BLaER1 treated with 17β-estradiol and CSF1 and Interleukin-3, amounts not matched to agents 10 nM and 100 nM (cell line): ENCODE measurements at regions not wholly inside any gene's neighbourhood (a gene's known extent, or its start where the extent isn't known, plus 50 kb on each side); places are given as distances from the start of the nearest gene placed in this dataset.

Experiments used
- H3K27ac ChIP-seq, 11 experiments: shearing (Covaris generic); formaldehyde crosslinking; 2 replicates each; pipeline ENCODE4 v1.8.1; 2022
- H3K27me3 ChIP-seq, 11 experiments: shearing (Covaris generic); formaldehyde crosslinking; 2 replicates each; pipeline ENCODE4 v1.8.1; 2022
- H3K36me3 ChIP-seq, 11 experiments: shearing (Covaris generic); formaldehyde crosslinking; 2 replicates each; pipeline ENCODE4 v1.8.1; 2022
- H3K4me1 ChIP-seq, 10 experiments: shearing (Covaris generic); formaldehyde crosslinking; 2 replicates each; pipeline ENCODE4 v1.8.1; 2022
- H3K4me2 ChIP-seq, 11 experiments: shearing (Covaris generic); formaldehyde crosslinking; 2 replicates each; pipeline ENCODE4 v1.8.1; 2022
- H3K4me3 ChIP-seq, 10 experiments: shearing (Covaris generic); formaldehyde crosslinking; 2 replicates each; pipeline ENCODE4 v1.8.1; 2022
- H3K9ac ChIP-seq, 11 experiments: shearing (Covaris generic); formaldehyde crosslinking; 2 replicates each; pipeline ENCODE4 v1.8.1; 2022
- H3K9me3 ChIP-seq, 11 experiments: shearing (Covaris generic); formaldehyde crosslinking; replicated peaks in 1 of 11; 2 replicates each; pipeline ENCODE4 v1.8.1; 2022
- H4K20me1 ChIP-seq, 11 experiments: shearing (Covaris generic); formaldehyde crosslinking; 2 replicates each; pipeline ENCODE4 v1.8.1; 2022
- Cebpa-rat ChIP-seq, 11 experiments: shearing (Covaris generic); IDR thresholded peaks; 2 replicates each; pipeline ENCODE4 v1.8.1; 2022

DNA sequence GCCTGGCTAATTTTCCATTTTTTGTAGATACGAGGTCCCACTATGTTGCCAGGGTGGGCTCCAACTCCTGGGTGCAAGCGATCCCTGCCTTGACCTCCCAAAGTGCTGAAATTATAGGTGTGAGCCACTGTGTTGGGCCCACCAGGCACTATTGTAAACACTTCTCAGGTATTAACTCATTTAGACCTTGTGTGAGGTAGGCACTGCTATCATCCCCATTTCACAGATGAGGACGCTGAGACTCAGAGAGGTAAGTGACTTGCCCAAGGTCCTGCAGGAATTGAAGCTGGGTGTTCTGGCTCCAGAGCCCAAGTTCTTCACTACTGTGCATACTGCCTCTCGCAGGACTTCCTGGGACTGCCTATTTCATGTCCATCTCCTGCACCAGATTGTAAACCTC is 67.1 kb upstream of the SYPL1 start:
- H3K27me3 ChIP-seq = no peaks in the 10 kb centered on the region
- H3K9me3 ChIP-seq = no peaks in the 10 kb centered on the region
- H4K20me1 ChIP-seq = no peaks in the 10 kb centered on the region
- H3K4me2 ChIP-seq = no peak overlapping the region
- H3K9ac ChIP-seq = no peak overlapping the region; a peak in 1 of 22 replicates
- H3K27ac ChIP-seq = no peak overlapping the region
- peaks cover 7 to 21% (median 16%) of the 10 kb centered on the region in 10 experiments; a peak in 18 of 20 replicates for H3K4me1 ChIP-seq
- no peak overlapping the region for H3K4me3 ChIP-seq
- H3K36me3 ChIP-seq = no peaks in the 10 kb centered on the region
- TF ChIP-seq Cebpa-rat (IDR thresholded peaks at IDR 0.05) = no peak

DNA sequence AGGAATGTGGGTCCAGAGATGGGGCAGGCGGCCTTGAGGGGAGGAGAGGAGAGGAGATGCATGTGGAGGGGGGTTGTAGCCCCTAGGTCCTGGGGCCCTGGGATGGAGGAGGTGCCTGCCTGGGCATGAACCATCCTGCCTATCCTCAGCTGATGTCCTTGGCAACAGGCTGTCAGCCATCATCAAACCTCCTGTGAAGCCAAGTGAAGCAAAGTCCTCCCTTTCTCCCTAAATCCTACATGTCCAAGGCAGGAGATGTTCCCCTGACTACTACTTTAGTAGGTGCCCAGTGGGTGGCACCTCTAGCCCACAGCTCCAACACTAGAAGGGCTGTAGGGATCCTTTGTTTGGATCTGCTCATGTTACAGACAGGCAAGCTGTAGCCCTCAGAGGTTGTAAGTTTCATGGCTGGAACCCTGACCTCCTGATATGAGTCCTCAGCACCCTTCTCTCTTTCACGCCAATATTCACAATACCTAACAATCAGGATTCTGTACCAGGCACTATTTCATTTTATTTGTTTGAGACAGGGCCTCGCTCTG is 66.6 kb upstream of the SYPL1 start:
- Histone ChIP-seq H3K27me3 (no peaks in the 10 kb centered on the region), H3K4me3 (no peak overlapping the region), H3K27ac (no peak overlapping the region), H3K4me2 (peak overlapping the region in 2 of 11 experiments; percentile 63 to 66; a peak in 1 of 22 replicates), H4K20me1 (no peaks in the 10 kb centered on the region), H3K36me3 (no peaks in the 10 kb centered on the region), H3K9me3 (no peaks in the 10 kb centered on the region), H3K4me1 (peaks cover 7 to 21% (median 16%) of the 10 kb centered on the region in 10 experiments; a peak in 18 of 20 replicates), H3K9ac (no peak overlapping the region; a peak in 2 of 22 replicates)
- TF ChIP-seq Cebpa-rat (IDR thresholded peaks at IDR 0.05) = no peak

DNA sequence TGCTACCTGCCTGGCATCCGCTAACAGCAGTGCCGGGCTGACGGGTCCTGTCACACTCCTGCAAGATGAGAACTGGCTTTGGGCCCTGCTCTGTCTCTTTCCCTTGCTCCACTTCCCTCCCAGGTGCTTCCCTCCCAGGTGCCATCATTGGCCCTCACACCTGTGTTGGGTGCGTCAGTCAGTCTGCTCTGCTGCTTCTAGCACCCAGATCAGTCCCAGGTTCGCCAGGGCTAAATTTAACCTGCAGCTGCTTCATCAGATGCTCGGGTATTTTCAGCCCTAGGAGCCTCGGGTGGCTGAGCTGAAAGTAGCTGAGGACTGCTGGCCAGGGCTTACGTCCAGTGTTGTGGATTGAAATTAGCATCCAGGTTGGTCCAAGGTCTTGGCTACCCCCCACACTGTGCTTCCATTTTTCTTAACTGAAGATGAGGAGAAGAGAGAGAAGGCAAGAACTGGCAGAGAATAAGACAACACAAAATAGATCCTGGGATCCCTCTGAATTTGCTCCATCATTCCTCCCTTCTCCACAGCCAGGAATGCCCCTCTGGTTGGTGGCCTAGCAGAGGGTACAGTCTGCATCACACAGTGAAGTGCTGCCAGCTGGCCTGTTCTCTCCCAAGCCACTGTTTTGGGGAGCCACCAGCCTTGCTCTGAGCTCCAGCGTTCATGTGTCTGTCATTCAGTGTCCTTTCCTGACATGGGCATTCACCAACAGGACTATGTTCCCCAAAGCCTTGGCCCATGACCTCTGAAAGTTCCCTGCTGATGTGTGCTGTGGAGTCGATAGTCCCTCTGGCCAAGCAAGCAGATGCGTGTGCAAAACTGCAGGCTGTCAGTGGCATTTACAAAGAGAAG is 65.9 kb upstream of the SYPL1 start:
- Histone ChIP-seq H3K9me3 (no peaks in the 10 kb centered on the region), H3K9ac (0 out of 22 replicates have a peak overlapping the region, but pooled peaks of 1 of the 11 experiments have one; percentile 32), H3K27me3 (no peaks in the 10 kb centered on the region), H4K20me1 (no peaks in the 10 kb centered on the region), H3K4me3 (no peak overlapping the region), H3K27ac (no peak overlapping the region), H3K4me2 (peak overlapping the region in 10 of 11 experiments; percentile 29 to 66 (median 56); a peak in 18 of 22 replicates), H3K36me3 (no peaks in the 10 kb centered on the region), H3K4me1 (peaks cover 7 to 21% (median 16%) of the 10 kb centered on the region in 10 experiments; a peak in 18 of 20 replicates)
- no peak for TF ChIP-seq Cebpa-rat (IDR thresholded peaks at IDR 0.05)

DNA sequence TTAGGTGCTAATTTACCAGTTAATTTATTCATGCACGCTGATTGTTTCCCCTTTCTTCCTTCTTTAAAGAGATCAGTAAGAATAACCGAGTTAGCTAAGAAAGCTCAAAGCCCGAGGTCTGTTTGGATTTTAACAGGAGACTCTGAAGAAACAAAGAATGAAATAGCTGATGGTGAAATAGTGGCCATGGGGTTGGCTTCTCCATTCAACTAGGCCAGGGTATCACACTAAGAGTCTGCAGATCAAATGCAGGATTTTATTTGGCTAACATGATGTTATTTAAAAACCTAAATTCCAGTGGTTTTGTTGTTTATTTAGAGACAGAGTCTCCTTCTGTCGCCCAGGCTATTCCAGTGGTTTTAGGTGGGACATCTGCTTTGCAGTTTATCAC is 65.2 kb upstream of the SYPL1 start:
- no peak for TF ChIP-seq Cebpa-rat (IDR thresholded peaks at IDR 0.05)
- Histone ChIP-seq H3K27me3 (no peaks in the 10 kb centered on the region), H4K20me1 (no peaks in the 10 kb centered on the region), H3K36me3 (no peaks in the 10 kb centered on the region), H3K4me2 (peak overlapping the region in 10 of 11 experiments; percentile 29 to 66 (median 56); a peak in 18 of 22 replicates), H3K4me3 (no peak overlapping the region), H3K27ac (no peak overlapping the region), H3K9me3 (no peaks in the 10 kb centered on the region), H3K4me1 (peaks cover 7 to 21% (median 16%) of the 10 kb centered on the region in 10 experiments; a peak in 18 of 20 replicates), H3K9ac (no peak overlapping the region)

DNA sequence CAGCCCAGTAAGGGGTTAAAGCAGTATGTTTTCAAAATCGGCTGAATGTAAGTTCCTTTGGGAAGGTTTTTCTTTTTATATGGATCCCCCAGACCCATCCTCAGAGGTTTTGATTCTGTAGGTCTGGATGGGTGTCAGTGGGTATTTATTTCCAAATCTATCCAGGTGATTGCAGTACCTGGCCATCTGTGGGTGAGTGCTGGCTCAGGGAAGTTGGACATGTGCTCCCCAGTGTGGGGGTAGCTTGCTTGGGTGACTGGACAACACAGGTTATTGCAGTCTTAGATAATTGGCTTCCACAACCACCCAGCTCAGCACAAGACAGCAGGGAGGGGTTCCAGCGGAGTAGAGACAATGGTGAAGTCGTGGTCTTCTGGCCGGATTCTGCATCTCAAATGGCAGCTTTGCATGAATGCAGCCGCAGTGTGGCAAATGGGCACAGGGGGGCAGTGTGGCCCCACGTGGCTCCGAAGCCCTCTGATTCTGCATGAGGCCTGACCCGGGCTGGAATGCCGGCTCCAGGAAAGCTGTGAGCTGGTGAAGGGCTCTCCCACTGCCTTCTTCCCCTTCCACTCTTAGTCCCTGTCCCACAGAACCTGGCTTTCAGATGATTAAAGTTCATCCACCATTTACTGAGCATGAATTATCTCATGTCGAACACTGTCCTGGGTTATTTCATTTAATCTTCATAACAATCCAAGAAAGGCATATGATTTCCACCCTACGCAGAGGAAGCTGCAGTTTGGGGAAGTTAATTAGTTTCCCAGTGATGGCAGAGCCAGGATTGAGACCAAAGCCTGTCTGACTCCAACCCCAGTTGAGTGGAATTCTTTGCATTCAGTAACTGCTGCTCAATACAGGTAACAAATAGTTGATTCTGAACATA is 64.5 kb upstream of the SYPL1 start:
- no peaks in the 10 kb centered on the region for H3K36me3 ChIP-seq
- H3K4me1 ChIP-seq = peaks cover 7 to 21% (median 16%) of the 10 kb centered on the region in 10 experiments; a peak in 18 of 20 replicates
- H3K4me2 ChIP-seq = peak overlapping the region in 5 of 11 experiments; percentile 36 to 66 (median 58); a peak in 9 of 22 replicates
- H3K27ac ChIP-seq = no peak overlapping the region
- H3K4me3 ChIP-seq = no peak overlapping the region
- no peaks in the 10 kb centered on the region for H4K20me1 ChIP-seq
- H3K9ac ChIP-seq = no peak overlapping the region
- no peaks in the 10 kb centered on the region for H3K27me3 ChIP-seq
- no peaks in the 10 kb centered on the region for H3K9me3 ChIP-seq
- no peak for TF ChIP-seq Cebpa-rat (IDR thresholded peaks at IDR 0.05)

GRCh38 chr7:106175507-106175906 is 63.4 kb upstream of the SYPL1 start:
- Histone ChIP-seq H3K36me3 (no peaks in the 10 kb centered on the region), H3K4me2 (no peak overlapping the region), H3K9me3 (no peaks in the 10 kb centered on the region), H4K20me1 (no peaks in the 10 kb centered on the region), H3K4me1 (peaks cover 7 to 21% (median 16%) of the 10 kb centered on the region in 10 experiments; a peak in 18 of 20 replicates), H3K27ac (no peak overlapping the region), H3K27me3 (no peaks in the 10 kb centered on the region), H3K4me3 (no peak overlapping the region), H3K9ac (no peak overlapping the region)
- TF ChIP-seq Cebpa-rat (IDR thresholded peaks at IDR 0.05) = no peak

DNA sequence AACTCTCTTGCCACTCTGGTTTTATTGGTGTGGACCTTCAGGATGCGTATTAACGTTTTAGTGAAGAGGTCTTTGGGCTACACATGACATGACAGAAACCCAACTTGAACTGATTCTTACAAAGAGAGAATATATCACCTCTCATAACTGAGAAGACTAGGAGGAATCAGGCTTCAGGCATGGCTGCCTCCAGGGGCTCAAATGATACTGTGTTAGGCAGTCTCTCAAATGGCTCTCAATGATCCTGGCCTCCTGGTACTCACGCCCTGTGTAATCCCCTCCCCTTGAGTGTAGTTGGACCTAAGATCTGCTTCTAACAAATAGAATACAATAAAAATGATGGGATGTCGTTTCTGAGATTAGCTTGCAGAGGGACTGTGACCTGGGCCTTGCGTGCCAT is 58.5 kb upstream of the SYPL1 start:
- Histone ChIP-seq H3K4me3 (no peak overlapping the region), H3K9me3 (no peaks in the 10 kb centered on the region), H3K27me3 (no peaks in the 10 kb centered on the region), H3K27ac (no peak overlapping the region), H3K9ac (no peak overlapping the region), H3K4me1 (peaks cover 0 to 13% (median 2%) of the 10 kb centered on the region in 10 experiments; a peak in 12 of 20 replicates), H4K20me1 (no peaks in the 10 kb centered on the region), H3K4me2 (no peak overlapping the region), H3K36me3 (no peaks in the 10 kb centered on the region)
- TF ChIP-seq Cebpa-rat (IDR thresholded peaks at IDR 0.05) = no peak

DNA sequence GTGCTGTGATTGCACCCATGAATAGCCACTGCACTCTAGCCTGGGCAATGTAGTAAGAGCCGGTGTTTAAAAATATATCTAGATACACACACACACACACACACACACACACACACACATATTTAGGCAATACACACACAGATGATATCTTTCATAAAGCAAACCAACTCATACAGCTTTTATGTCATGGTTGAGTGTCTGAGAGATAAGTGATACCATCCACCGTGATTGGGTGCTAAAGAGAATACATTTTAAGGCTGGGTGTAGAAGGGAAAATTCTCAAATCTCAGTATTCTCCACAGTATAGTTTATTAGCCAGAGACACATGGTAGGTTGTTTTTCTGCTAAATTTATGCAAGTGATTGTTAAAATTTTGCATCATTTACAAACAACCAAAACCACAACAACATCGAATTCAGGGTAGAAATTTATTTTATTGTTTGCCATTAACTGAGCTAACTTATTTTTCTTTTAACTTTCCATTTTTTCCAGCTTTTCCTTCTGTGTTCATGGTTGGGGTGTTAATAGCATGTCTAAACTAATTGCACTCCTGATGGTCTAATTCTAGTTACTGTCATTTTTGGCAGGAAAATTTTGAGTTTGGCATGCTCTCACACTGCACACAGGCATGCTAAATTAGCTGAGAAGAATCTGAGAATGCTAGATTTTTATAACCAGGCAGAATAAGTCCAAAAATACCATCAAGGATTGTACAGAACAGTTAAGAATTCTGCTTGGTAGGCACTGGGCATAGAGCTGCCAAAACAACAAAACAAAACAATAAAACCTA is 57.9 kb upstream of the SYPL1 start:
- no peaks in the 10 kb centered on the region for H3K9me3 ChIP-seq
- no peaks in the 10 kb centered on the region for H4K20me1 ChIP-seq
- no peaks in the 10 kb centered on the region for H3K36me3 ChIP-seq
- TF ChIP-seq Cebpa-rat (IDR thresholded peaks at IDR 0.05) = no peak
- no peak overlapping the region for H3K4me3 ChIP-seq
- no peak overlapping the region for H3K27ac ChIP-seq
- H3K4me2 ChIP-seq = no peak overlapping the region
- H3K4me1 ChIP-seq = peaks cover 0 to 20% (median 8%) of the 10 kb centered on the region in 10 experiments; a peak in 13 of 20 replicates
- no peak overlapping the region for H3K9ac ChIP-seq
- H3K27me3 ChIP-seq = no peaks in the 10 kb centered on the region
